H1 (cell line): ENCODE measurements at regions not wholly inside any gene's neighbourhood (a gene's known extent, or its start where the extent isn't known, plus 50 kb on each side); places are given as distances from the start of the nearest gene placed in this dataset.

Experiments
- CTCF ChIA-PET: fragments of 300-600 bp; sonication (Branson Sonifier 250); formaldehyde crosslinking; loops from one replicate; lab custom pipeline; 2021; ENCODE audit not compliant: partially characterized antibody; lab: Charles Lee
- POLR2A ChIA-PET: fragments of 300-600 bp; sonication (Branson Sonifier 250); formaldehyde crosslinking; loops from one replicate; lab custom pipeline; 2021; ENCODE audit warnings: inconsistent platforms; ENCODE audit not compliant: partially characterized antibody; lab: Charles Lee
- DNase-seq, 2 experiments: peaks; one replicate each; pipeline versions ENCODE4 v3.0.0 to v3.0.0-alpha.2; 2010 to 2022; ENCODE audit warnings: low spot score in 2 of 2, low read depth in 1 of 2, mixed read lengths in 1 of 2
- FAIRE-seq: peaks from 2 replicates; lab custom pipeline; 2011; peaks lifted over from hg19 to GRCh38; lab: Jason Lieb, UNC
- H2AFZ ChIP-seq: 2 replicates; pipeline ENCODE4 v1.8.1; 2012; ENCODE audit warnings: low read length, inconsistent platforms
- H2AK5ac ChIP-seq: 2 replicates; pipeline ENCODE4 v1.6.1; 2013; ENCODE audit warnings: low read depth, low read length
- H2BK120ac ChIP-seq: replicated peaks from 2 replicates; pipeline ENCODE3; 2013; ENCODE audit warnings: low read depth, low read length, inconsistent platforms
- H2BK12ac ChIP-seq: 2 replicates; pipeline ENCODE4 v1.6.1; 2013; ENCODE audit warnings: low read depth, low read length
- H2BK15ac ChIP-seq: 2 replicates; pipeline ENCODE4 v1.6.1; 2013; ENCODE audit warnings: low read length
- H2BK20ac ChIP-seq: 2 replicates; pipeline ENCODE4 v1.6.1; 2013; ENCODE audit warnings: low read length
- H2BK5ac ChIP-seq: 2 replicates; pipeline ENCODE4 v1.6.1; 2013; ENCODE audit warnings: low read depth, low read length
- H3K14ac ChIP-seq: 2 replicates; pipeline ENCODE4 v1.6.1; 2013; ENCODE audit warnings: inconsistent platforms; ENCODE audit not compliant: insufficient read length
- H3K18ac ChIP-seq: 2 replicates; pipeline ENCODE4 v1.6.1; 2013; ENCODE audit warnings: low read length; ENCODE audit errors: extremely low read depth
- H3K23ac ChIP-seq: 2 replicates; pipeline ENCODE4 v1.6.1; 2013; ENCODE audit warnings: inconsistent platforms; ENCODE audit not compliant: insufficient read length
- H3K23me2 ChIP-seq: 2 replicates; pipeline ENCODE4 v1.6.1; 2013; ENCODE audit warnings: low read depth, low read length
- H3K27ac ChIP-seq: 2 replicates; pipeline ENCODE4 v1.6.1; 2011; ENCODE audit warnings: low read depth, low read length, inconsistent platforms
- H3K27me3 ChIP-seq, 4 experiments: replicated peaks in 1 of 4; 1 replicate in 1 of 4; 2 replicates in 3 of 4; pipeline versions ENCODE4 v1.6.1 to v1.8.1; 2011 to 2013; ENCODE audit warnings: low read length in 3 of 4, mild to moderate bottlenecking in 3 of 4, inconsistent platforms in 2 of 4, mixed read lengths in 2 of 4, moderate library complexity in 1 of 4; ENCODE audit not compliant: control insufficient read depth in 3 of 4, insufficient read depth in 3 of 4; ENCODE audit errors: extremely low read depth in 1 of 4
- H3K36me3 ChIP-seq, 4 experiments: 2 replicates each; pipeline versions ENCODE4 v1.6.1 to v1.8.1; 2011 to 2013; ENCODE audit warnings: mild to moderate bottlenecking in 4 of 4, low read length in 3 of 4, moderate library complexity in 2 of 4, control low read depth in 1 of 4, inconsistent platforms in 1 of 4; ENCODE audit not compliant: insufficient read depth in 4 of 4, control insufficient read depth in 2 of 4
- H3K4ac ChIP-seq: replicated peaks from 2 replicates; pipeline ENCODE3; 2013; ENCODE audit warnings: low read length, low read depth, mixed read lengths, inconsistent platforms; ENCODE audit not compliant: insufficient read length
- H3K4me1 ChIP-seq, 4 experiments: replicated peaks in 1 of 4; 1 replicate in 1 of 4; 2 replicates in 3 of 4; pipeline versions ENCODE4 v1.6.1 to v1.8.1; 2011 to 2013; ENCODE audit warnings: low read length in 3 of 4, inconsistent platforms in 2 of 4, mixed read lengths in 1 of 4; ENCODE audit not compliant: insufficient read depth in 4 of 4, control insufficient read depth in 3 of 4
- H3K4me2 ChIP-seq, 2 experiments: 2 replicates each; pipeline versions ENCODE4 v1.6.1 to v1.8.1; 2011 to 2013; ENCODE audit warnings: low read depth in 2 of 2, low read length in 2 of 2, control low read depth in 1 of 2, inconsistent platforms in 1 of 2, mild to moderate bottlenecking in 1 of 2; ENCODE audit not compliant: insufficient read depth in 1 of 2
- H3K4me3 ChIP-seq, 4 experiments: fragments of 200-600, 300-600 bp in 1 of 4; sonication (generic), shearing (Covaris generic), sonication (Bioruptor Twin) in 1 of 4; 2 replicates each; pipeline versions ENCODE4 v1.5.1 to v1.8.1; 2011 to 2016; ENCODE audit warnings: low read length in 4 of 4, low read depth in 3 of 4, control low read depth in 2 of 4, inconsistent platforms in 2 of 4, mild to moderate bottlenecking in 2 of 4, mixed read lengths in 1 of 4, moderate library complexity in 1 of 4; ENCODE audit not compliant: insufficient read depth in 2 of 4; ENCODE audit errors: extremely low read depth in 1 of 4
- H3K56ac ChIP-seq: replicated peaks from 2 replicates; pipeline ENCODE3; 2013; ENCODE audit warnings: low read depth, mild to moderate bottlenecking, mixed read lengths, low read length, inconsistent platforms; ENCODE audit not compliant: insufficient read length
- H3K79me1 ChIP-seq: 2 replicates; pipeline ENCODE4 v1.6.1; 2013; ENCODE audit warnings: low read depth, low read length, control low read depth
- H3K79me2 ChIP-seq, 2 experiments: 2 replicates each; pipeline versions ENCODE4 v1.6.1 to v1.8.1; 2012 to 2013; ENCODE audit warnings: low read length in 2 of 2, mild to moderate bottlenecking in 2 of 2, inconsistent platforms in 1 of 2; ENCODE audit not compliant: insufficient read depth in 2 of 2, control insufficient read depth in 1 of 2
- H3K9ac ChIP-seq, 4 experiments: replicated peaks in 1 of 4; 1 replicate in 1 of 4; 2 replicates in 3 of 4; pipeline versions ENCODE4 v1.6.1 to v1.8.1; 2011 to 2013; ENCODE audit warnings: low read depth in 3 of 4, low read length in 3 of 4, control low read depth in 2 of 4, mild to moderate bottlenecking in 2 of 4, moderate library complexity in 2 of 4, inconsistent platforms in 1 of 4; ENCODE audit errors: extremely low read depth in 1 of 4
- H3K9me3 ChIP-seq, 2 experiments: 2 replicates each; pipeline versions ENCODE4 v1.6.1 to v1.8.1; 2012 to 2013; ENCODE audit warnings: mild to moderate bottlenecking in 2 of 2, moderate library complexity in 2 of 2, control low read depth in 1 of 2, inconsistent platforms in 1 of 2, low read depth in 1 of 2, low read length in 1 of 2, mixed read lengths in 1 of 2; ENCODE audit not compliant: insufficient read depth in 2 of 2
- H4K20me1 ChIP-seq, 2 experiments: replicated peaks in 1 of 2; 2 replicates each; pipeline versions ENCODE3 to v1.8.1; 2011 to 2013; ENCODE audit warnings: inconsistent platforms in 2 of 2, low read length in 2 of 2, mild to moderate bottlenecking in 1 of 2; ENCODE audit not compliant: insufficient read depth in 2 of 2, control insufficient read depth in 1 of 2
- H4K5ac ChIP-seq: 2 replicates; pipeline ENCODE4 v1.6.1; 2013; ENCODE audit warnings: low read length, low read depth, mixed read lengths, inconsistent platforms; ENCODE audit not compliant: insufficient read length
- H4K8ac ChIP-seq: 2 replicates; pipeline ENCODE4 v1.8.0; 2013; ENCODE audit warnings: mild to moderate bottlenecking, moderate library complexity, low read length, inconsistent platforms; ENCODE audit not compliant: insufficient read depth; ENCODE audit errors: extremely low read depth
- H4K91ac ChIP-seq: replicated peaks from 2 replicates; pipeline ENCODE3; 2013; ENCODE audit warnings: low read length, mixed read lengths, inconsistent platforms; ENCODE audit not compliant: insufficient read length
- BACH1 ChIP-seq: IDR thresholded peaks from 2 replicates; pipeline ENCODE4 v1.6.1; 2012; ENCODE audit warnings: low read length, improper control_type of control experiment
- BCL11A ChIP-seq, 2 experiments: IDR thresholded peaks; one replicate each; pipeline ENCODE4 v1.6.1; 2011; ENCODE audit warnings: low read depth in 2 of 2, low read length in 2 of 2, mild to moderate bottlenecking in 2 of 2
- CBX8 ChIP-seq: fragments of 300-800, 300-1000 bp; sonication (generic); IDR thresholded peaks from 2 replicates; pipeline ENCODE4 v1.7.1; 2016; ENCODE audit warnings: low read depth, low read length, borderline replicate concordance
- EGR1 ChIP-seq: IDR thresholded peaks from 2 replicates; pipeline ENCODE4 v1.6.1; 2011; ENCODE audit warnings: low read depth, low read length, borderline replicate concordance
- MAX ChIP-seq: IDR thresholded peaks from 2 replicates; pipeline ENCODE4 v1.6.1; 2012; ENCODE audit warnings: inconsistent platforms
- RFX5 ChIP-seq: IDR thresholded peaks from 2 replicates; pipeline ENCODE4 v1.6.1; 2011; ENCODE audit warnings: low read depth, low read length, improper control_type of control experiment, borderline replicate concordance
- WGBS, 2 experiments: shearing (Covaris generic) in 1 of 2; methylation state at CpG; one replicate each; pipeline versions ENCODE4 v1.1.6 to v1.1.7; 2013 to 2015; ENCODE audit warnings: low lambda C conversion rate in 2 of 2, mixed read lengths in 2 of 2, inconsistent platforms in 1 of 2, low coverage in 1 of 2, missing lambda C conversion rate in 1 of 2; ENCODE audit not compliant: insufficient replicate concordance in 2 of 2, insufficient coverage in 1 of 2, insufficient read length in 1 of 2; ENCODE audit errors: extremely low coverage in 1 of 2, missing lambda C conversion rate in 1 of 2; 5-methylcytosine and 5-hydroxymethylcytosine counted together

GRCh38 chr16:86134802-86135461, 236.0 kb downstream of the IRF8 start:
- no peak overlapping the region for H3K27ac ChIP-seq
- CTCF ChIA-PET = interaction anchor here (0.6 to 3.3 kb wide), 3 partner anchors 11 to 317 kb away, joined by 3 to 15 read pairs (median 3); no protein-coding TSS in a partner anchor
- no peak overlapping the region for H3K9ac ChIP-seq
- no peak overlapping the region for H3K4ac ChIP-seq
- H3K18ac ChIP-seq = no peak overlapping the region; the same call in 1 of the 2 replicates
- DNase-seq (no peak), FAIRE-seq (no peak)
- POLR2A ChIA-PET = interaction anchor here (0.7 kb wide), 1 partner anchor 12 kb away, joined by 3 read pairs; no protein-coding TSS in a partner anchor
- H3K23ac ChIP-seq = no peak overlapping the region
- H3K79me2 ChIP-seq = no peaks in the 10 kb centered on the region
- H2AFZ ChIP-seq = no peak overlapping the region
- no peak overlapping the region for H3K4me3 ChIP-seq
- H4K20me1 ChIP-seq = peaks cover 0 to 3% of the 10 kb centered on the region in 2 experiments
- H3K23me2 ChIP-seq = no peaks in the 10 kb centered on the region
- H4K91ac ChIP-seq = no peak overlapping the region
- H2AK5ac ChIP-seq = no peak overlapping the region
- H3K4me2 ChIP-seq = no peak overlapping the region
- H2BK120ac ChIP-seq = no peak overlapping the region
- H2BK15ac ChIP-seq = no peak overlapping the region
- no peaks in the 10 kb centered on the region; a peak in 1 of 7 replicates for H3K27me3 ChIP-seq
- no peaks in the 10 kb centered on the region for H3K79me1 ChIP-seq
- H3K14ac ChIP-seq = no peak overlapping the region
- H2BK5ac ChIP-seq = no peak overlapping the region
- 92% methylated on average over 12 of the region's 12 CpGs; no CpG with 5 or more reads in 1 of the 2 experiments for WGBS, 2 experiments
- TF ChIP-seq MAX (no peak), EGR1 (no peak), BACH1 (no peak), CBX8 (no peak), RFX5 (no peak), BCL11A (IDR thresholded peaks at IDR 0.05; ENCODE audit: low read depth in 2 of 2, low read length in 2 of 2) (no peak)
- no peak overlapping the region for H2BK20ac ChIP-seq
- no peak overlapping the region for H4K8ac ChIP-seq
- H4K5ac ChIP-seq = no peak overlapping the region
- no peaks in the 10 kb centered on the region for H3K36me3 ChIP-seq
- H3K9me3 ChIP-seq = no peaks in the 10 kb centered on the region
- no peaks in the 10 kb centered on the region for H3K4me1 ChIP-seq
- H2BK12ac ChIP-seq = no peak overlapping the region
- H3K56ac ChIP-seq = no peak overlapping the region
